ENCODE measurements at regions not wholly inside any gene's neighbourhood (a gene's known extent, or its start where the extent isn't known, plus 50 kb on each side); places are given as distances from the start of the nearest gene placed in this dataset.

DNA sequence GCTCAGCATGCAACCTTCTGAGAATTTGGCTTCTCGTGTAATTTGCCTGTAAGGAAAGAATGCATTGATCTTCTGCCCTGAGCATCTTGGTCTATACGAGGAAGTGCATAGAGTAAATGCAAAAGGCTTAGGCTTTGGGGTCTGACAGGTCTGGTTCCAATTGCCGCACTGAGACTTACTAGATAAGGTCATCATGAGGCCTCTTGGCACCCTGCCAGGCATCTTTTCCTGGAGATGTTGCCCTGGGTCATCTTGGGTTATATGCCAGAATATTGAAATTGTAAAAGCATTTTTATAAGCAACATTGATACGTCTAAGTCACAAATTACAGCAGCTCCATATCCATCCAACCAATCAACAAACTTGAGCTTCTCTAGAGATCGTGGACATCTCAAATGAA lies 108.8 kb upstream of the WARS2 start:
- TF ChIP-seq, protein P1, sequence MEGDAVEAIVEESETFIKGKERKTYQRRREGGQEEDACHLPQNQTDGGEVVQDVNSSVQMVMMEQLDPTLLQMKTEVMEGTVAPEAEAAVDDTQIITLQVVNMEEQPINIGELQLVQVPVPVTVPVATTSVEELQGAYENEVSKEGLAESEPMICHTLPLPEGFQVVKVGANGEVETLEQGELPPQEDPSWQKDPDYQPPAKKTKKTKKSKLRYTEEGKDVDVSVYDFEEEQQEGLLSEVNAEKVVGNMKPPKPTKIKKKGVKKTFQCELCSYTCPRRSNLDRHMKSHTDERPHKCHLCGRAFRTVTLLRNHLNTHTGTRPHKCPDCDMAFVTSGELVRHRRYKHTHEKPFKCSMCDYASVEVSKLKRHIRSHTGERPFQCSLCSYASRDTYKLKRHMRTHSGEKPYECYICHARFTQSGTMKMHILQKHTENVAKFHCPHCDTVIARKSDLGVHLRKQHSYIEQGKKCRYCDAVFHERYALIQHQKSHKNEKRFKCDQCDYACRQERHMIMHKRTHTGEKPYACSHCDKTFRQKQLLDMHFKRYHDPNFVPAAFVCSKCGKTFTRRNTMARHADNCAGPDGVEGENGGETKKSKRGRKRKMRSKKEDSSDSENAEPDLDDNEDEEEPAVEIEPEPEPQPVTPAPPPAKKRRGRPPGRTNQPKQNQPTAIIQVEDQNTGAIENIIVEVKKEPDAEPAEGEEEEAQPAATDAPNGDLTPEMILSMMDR (conservative IDR thresholded peaks at IDR 0.05 in 1 of 2, IDR thresholded peaks at IDR 0.05 in 1 of 2; ENCODE audit: extremely low read depth in 1 of 2, insufficient read depth in 1 of 2, low read depth in 1 of 2, low read length in 2 of 2) = no peak
- no peak for TF ChIP-seq EZH2 (IDR thresholded peaks at IDR 0.05; ENCODE audit: borderline replicate concordance, low read length)
